SK-N-SH (cell line): ENCODE measurements at regions not wholly inside any gene's neighbourhood (a gene's known extent, or its start where the extent isn't known, plus 50 kb on each side); places are given as distances from the start of the nearest gene placed in this dataset.

Source experiments
- CTCF ChIA-PET: fragments of 300-600, 350-600 bp; formaldehyde crosslinking; extraction: SDS; loops from one replicate; lab custom pipeline; 2021; lab: Yijun Ruan, JAX
- POLR2A ChIA-PET: fragments of 350-600 bp; sonication (Branson Sonifier 250); formaldehyde crosslinking; extraction: SDS; loops from one replicate; lab custom pipeline; 2020; ENCODE audit warnings: antibody characterized with exemption, inconsistent platforms; lab: Yijun Ruan, JAX
- DNase-seq: peaks from one replicate; pipeline ENCODE4 v3.0.0; 2012
- H2AFZ ChIP-seq: fragments of 200-600 bp; sonication (generic); 2 replicates; pipeline ENCODE4 v1.8.1; 2016; ENCODE audit warnings: antibody characterized with exemption, mild to moderate bottlenecking, low read depth
- H3F3A ChIP-seq: fragments of 200-600 bp; sonication (generic); replicated peaks from 2 replicates; pipeline ENCODE3; 2016; ENCODE audit warnings: antibody characterized with exemption, mild to moderate bottlenecking; ENCODE audit not compliant: insufficient read depth
- H3K27ac ChIP-seq, 2 experiments: fragments of 200-500 bp in 1 of 2; fragments of 200-600 bp in 1 of 2; sonication (Bioruptor generic) in 1 of 2; sonication (generic), shearing (Covaris generic) in 1 of 2; 2 replicates each; pipeline versions ENCODE4 v1.5.1 to v1.6.1; 2014 to 2016; ENCODE audit warnings: low read depth in 2 of 2, inconsistent platforms in 1 of 2, low read length in 1 of 2, mild to moderate bottlenecking in 1 of 2, mixed read lengths in 1 of 2
- H3K27me3 ChIP-seq: fragments of 200-600 bp; sonication (generic), shearing (Covaris generic); 2 replicates; pipeline ENCODE4 v1.6.1; 2016; ENCODE audit warnings: mixed run types; ENCODE audit not compliant: insufficient read depth
- H3K36me3 ChIP-seq, 2 experiments: fragments of 200-500 bp in 1 of 2; fragments of 200-600 bp in 1 of 2; sonication (Bioruptor generic) in 1 of 2; sonication (generic) in 1 of 2; replicated peaks in 1 of 2; 2 replicates each; pipeline versions ENCODE3 to v1.5.1; 2014 to 2016; ENCODE audit warnings: low read length in 1 of 2, mild to moderate bottlenecking in 1 of 2; ENCODE audit not compliant: insufficient read depth in 2 of 2, control insufficient read depth in 1 of 2
- H3K4me1 ChIP-seq, 2 experiments: fragments of 200-500 bp in 1 of 2; fragments of 200-600 bp in 1 of 2; sonication (Bioruptor generic) in 1 of 2; sonication (generic), shearing (Covaris generic) in 1 of 2; 2 replicates each; pipeline versions ENCODE4 v1.5.1 to v1.6.1; 2014 to 2016; ENCODE audit warnings: low read depth in 1 of 2, low read length in 1 of 2, mixed run types in 1 of 2; ENCODE audit not compliant: insufficient read depth in 2 of 2, control insufficient read depth in 1 of 2
- H3K4me2 ChIP-seq: fragments of 200-600 bp; sonication (generic), shearing (Covaris generic); 2 replicates; pipeline ENCODE4 v1.6.1; 2017; ENCODE audit warnings: mixed run types
- H3K4me3 ChIP-seq, 2 experiments: fragments of 200-500 bp in 1 of 2; fragments of 200-600 bp in 1 of 2; sonication (Bioruptor generic) in 1 of 2; sonication (generic), shearing (Covaris generic) in 1 of 2; 2 replicates each; pipeline versions ENCODE4 v1.5.1 to v1.8.1; 2014 to 2016; ENCODE audit warnings: low read depth in 2 of 2, inconsistent platforms in 1 of 2, low read length in 1 of 2, mild to moderate bottlenecking in 1 of 2, mixed read lengths in 1 of 2, moderate library complexity in 1 of 2
- H3K79me2 ChIP-seq: fragments of 200-600 bp; sonication (generic); 2 replicates; pipeline ENCODE4 v1.8.1; 2017; ENCODE audit warnings: mild to moderate bottlenecking; ENCODE audit not compliant: insufficient read depth
- H3K9ac ChIP-seq: fragments of 200-600 bp; sonication (generic); 2 replicates; pipeline ENCODE4 v1.6.1; 2017; ENCODE audit warnings: mixed run types
- H3K9me2 ChIP-seq: fragments of 200-600 bp; sonication (generic); 2 replicates; pipeline ENCODE4 v1.6.1; 2017; ENCODE audit warnings: mixed run types
- H3K9me3 ChIP-seq: fragments of 200-600 bp; sonication (generic); 2 replicates; pipeline ENCODE4 v1.6.1; 2017; ENCODE audit warnings: mixed run types, mild to moderate bottlenecking, moderate library complexity
- H4K20me1 ChIP-seq: fragments of 200-600 bp; sonication (generic); 2 replicates; pipeline ENCODE4 v1.6.1; 2017; ENCODE audit warnings: mild to moderate bottlenecking, mixed run types; ENCODE audit not compliant: insufficient read depth
- CHD2 ChIP-seq: fragments of 150-350 bp; IDR thresholded peaks from 2 replicates; pipeline ENCODE4 v1.6.1; 2018; ENCODE audit warnings: low read length; ENCODE audit not compliant: partially characterized antibody
- CTCF ChIP-seq: fragments of 200-600 bp; sonication (generic); IDR thresholded peaks from 2 replicates; pipeline ENCODE4 v1.6.1; 2017; ENCODE audit warnings: antibody characterized with exemption, mild to moderate bottlenecking, moderate library complexity
- FOXJ3 ChIP-seq: sonication (generic); formaldehyde crosslinking; IDR thresholded peaks from 2 replicates; pipeline ENCODE4 v1.5.1; 2020; ENCODE audit warnings: mild to moderate bottlenecking, missing genetic modification reagents
- GABPA ChIP-seq: IDR thresholded peaks from 2 replicates; pipeline ENCODE4 v1.4.0; 2012; ENCODE audit warnings: low read depth, mild to moderate bottlenecking
- JUND ChIP-seq: IDR thresholded peaks from 2 replicates; pipeline ENCODE4 v1.4.0; 2012
- MXI1 ChIP-seq: IDR thresholded peaks from 2 replicates; pipeline ENCODE4 v1.6.1; 2012; ENCODE audit warnings: mild to moderate bottlenecking, low read depth, low read length, improper control_type of control experiment
- NFIC ChIP-seq: IDR thresholded peaks from 2 replicates; pipeline ENCODE4 v1.4.0; 2012; ENCODE audit warnings: borderline replicate concordance
- PBX3 ChIP-seq: IDR thresholded peaks from 2 replicates; pipeline ENCODE4; 2012
- REST ChIP-seq: IDR thresholded peaks from 2 replicates; pipeline ENCODE4 v1.6.1; 2012; ENCODE audit warnings: mild to moderate bottlenecking, low read depth, low read length, moderate library complexity
- SIN3A ChIP-seq: IDR thresholded peaks from 2 replicates; pipeline ENCODE4 v1.6.1; 2012; ENCODE audit warnings: low read depth, mild to moderate bottlenecking, low read length, moderate library complexity, borderline replicate concordance
- SMC3 ChIP-seq: IDR thresholded peaks from 2 replicates; pipeline ENCODE4 v1.6.1; 2012; ENCODE audit warnings: low read depth, low read length, improper control_type of control experiment
- TEAD4 ChIP-seq: IDR thresholded peaks from 2 replicates; pipeline ENCODE4 v1.4.0; 2012; ENCODE audit warnings: mild to moderate bottlenecking, borderline replicate concordance; ENCODE audit not compliant: insufficient read depth
- ZBTB33 ChIP-seq: IDR thresholded peaks from 2 replicates; pipeline ENCODE4 v1.4.0; 2012; ENCODE audit warnings: low read depth, borderline replicate concordance
- WGBS: methylation state at CpG from one replicate; pipeline ENCODE4 v1.1.6; 2017; ENCODE audit warnings: low lambda C conversion rate; 5-methylcytosine and 5-hydroxymethylcytosine counted together

GRCh38 chr15:47475336-47475735 lies 242.0 kb upstream of the SEMA6D start:
- Histone ChIP-seq H2AFZ (no peak overlapping the region), H3K9me3 (no peaks in the 10 kb centered on the region), H3K4me3 (no peak overlapping the region), H3K4me1 (peaks cover 0 to 2% of the 10 kb centered on the region in 2 experiments; a peak in 2 of 4 replicates), H3K9ac (no peak overlapping the region), H3K36me3 (no peaks in the 10 kb centered on the region), H3K4me2 (no peak overlapping the region), H3K27ac (no peak overlapping the region), H3K27me3 (no peaks in the 10 kb centered on the region), H3F3A (no peaks in the 10 kb centered on the region), H3K79me2 (no peaks in the 10 kb centered on the region), H4K20me1 (no peaks in the 10 kb centered on the region), H3K9me2 (no peaks in the 10 kb centered on the region)
- ChIA-PET CTCF (interaction anchor here (2.5 kb wide), 1 partner anchor 242 kb away, joined by 8 read pairs; the partner anchor contains the start of gene SEMA6D), POLR2A (no interaction called here)
- DNase-seq, result no peak
- TF ChIP-seq CHD2 (no peak), SIN3A (no peak), ZBTB33 (no peak), MXI1 (no peak), PBX3 (no peak), GABPA (no peak), CTCF (no peak), SMC3 (no peak), NFIC (no peak), FOXJ3 (CRISPR knock-in tag) (no peak), TEAD4 (no peak), JUND (no peak), REST (no peak)
- 80% methylated on average over 2 of the region's 2 CpGs for WGBS
